ENCODE measurements at regions not wholly inside any gene's neighbourhood (a gene's known extent, or its start where the extent isn't known, plus 50 kb on each side); places are given as distances from the start of the nearest gene placed in this dataset.

- TF ChIP-seq ZNF274 (IDR thresholded peaks at IDR 0.05; ENCODE audit: low read depth, low read length) (no peak), YY1 (IDR thresholded peaks at IDR 0.05; ENCODE audit: insufficient read depth, insufficient read length) (no peak), SUZ12 (IDR thresholded peaks at IDR 0.05; ENCODE audit: extremely low read depth, insufficient read depth, insufficient read length) (no peak)
Observed at GRCh38 chr17:33814852-33815251, 440.2 kb upstream of the CCL2 start.
